Jurkat, Clone E6-1 (cell line): ENCODE measurements at regions not wholly inside any gene's neighbourhood (a gene's known extent, or its start where the extent isn't known, plus 50 kb on each side); places are given as distances from the start of the nearest gene placed in this dataset.

Source experiments
- DNase-seq: peaks from one replicate; pipeline ENCODE4 v3.0.0-alpha.2; 2011; ENCODE audit warnings: low read depth, low spot score
- H3K4me3 ChIP-seq: 2 replicates; pipeline ENCODE4 v1.5.1; 2011; ENCODE audit warnings: mild to moderate bottlenecking, low read length, control low read depth, moderate library complexity

DNA sequence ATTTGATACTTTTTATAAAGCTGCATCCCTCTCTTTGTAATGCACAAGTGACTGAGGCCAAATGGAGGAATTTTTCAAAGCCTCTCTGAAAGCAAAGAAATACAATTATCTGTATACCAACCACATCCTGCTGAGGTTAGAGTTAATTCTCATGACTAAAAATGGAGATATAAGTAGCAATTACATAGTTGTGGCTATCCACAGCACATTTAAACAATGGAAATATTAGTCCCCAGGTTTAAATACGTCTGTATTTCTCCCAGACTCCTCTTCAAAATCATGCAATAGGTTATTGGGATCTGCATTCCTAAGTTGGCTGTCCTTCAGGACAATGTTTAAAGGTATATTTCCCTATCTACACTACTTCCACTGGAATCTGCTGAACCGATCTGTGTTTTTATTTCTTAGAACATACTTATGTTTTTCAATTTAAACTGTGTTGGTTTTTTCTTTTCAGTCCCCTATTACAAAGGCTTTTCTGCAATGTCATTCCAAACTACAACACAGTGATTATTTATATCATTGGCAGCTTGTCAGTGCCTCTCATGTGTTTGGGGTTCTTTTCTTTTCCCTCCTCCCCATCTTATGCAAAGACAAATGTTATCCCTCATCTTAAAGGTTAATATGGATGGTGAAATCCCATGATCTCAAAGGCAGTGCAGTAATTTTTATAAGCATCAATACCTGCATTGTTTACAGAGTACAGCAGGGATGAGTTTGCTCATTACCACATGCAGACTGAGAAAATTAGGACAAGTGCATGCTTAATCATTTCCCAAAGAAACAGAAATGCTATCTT is 134.8 kb upstream of the FSHR start:
- DNase-seq = peak; percentile 1
- no peak overlapping the region for H3K4me3 ChIP-seq

GRCh38 chr2:49288113-49288705 is 133.9 kb upstream of the FSHR start:
- no peak for DNase-seq
- no peak overlapping the region for H3K4me3 ChIP-seq

- DNase-seq = no peak
- no peak overlapping the region for H3K4me3 ChIP-seq
Measured at GRCh38 chr2:49286726-49287125, 132.4 kb upstream of the FSHR start.

DNA sequence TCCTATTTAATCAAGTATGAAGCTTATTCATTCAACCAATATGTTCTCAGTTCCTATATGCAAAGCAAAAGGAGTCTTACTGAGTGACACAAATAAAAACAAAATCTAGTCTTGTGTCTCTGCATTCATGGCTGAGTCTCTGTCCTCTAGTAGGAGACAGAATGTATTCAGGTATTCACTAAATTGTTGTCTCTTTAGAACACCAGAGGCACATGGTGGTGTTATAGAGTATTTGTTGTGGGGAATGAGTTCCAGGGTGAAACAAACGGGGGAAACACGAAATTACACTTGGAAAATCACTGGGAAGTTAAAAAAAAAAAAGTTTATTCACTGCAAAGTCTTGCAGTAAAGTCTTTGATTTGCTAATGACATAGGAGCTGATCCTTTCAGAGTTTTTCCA is 131.7 kb upstream of the FSHR start:
- no peak overlapping the region for H3K4me3 ChIP-seq
- DNase-seq = no peak

DNA sequence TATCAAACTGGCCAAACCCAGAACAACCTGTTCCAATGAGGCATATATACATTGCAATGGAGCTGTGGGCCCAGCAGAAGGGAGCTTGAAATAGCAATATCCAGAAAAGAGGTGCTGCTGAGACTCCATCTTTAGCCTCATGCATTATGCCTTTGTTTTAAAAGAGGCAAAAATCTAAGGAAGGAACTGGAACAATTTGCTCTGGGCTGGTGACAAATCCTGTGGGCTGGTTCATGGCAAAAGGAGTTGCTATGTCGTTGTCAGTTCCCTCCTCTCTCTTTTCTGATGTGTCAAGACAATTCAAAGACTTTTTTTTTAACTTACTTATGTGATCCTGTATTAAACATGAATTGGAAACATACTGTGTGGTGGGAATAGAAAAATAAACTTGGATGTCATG is 124.2 kb upstream of the FSHR start:
- no peak overlapping the region for H3K4me3 ChIP-seq
- no peak for DNase-seq

DNA sequence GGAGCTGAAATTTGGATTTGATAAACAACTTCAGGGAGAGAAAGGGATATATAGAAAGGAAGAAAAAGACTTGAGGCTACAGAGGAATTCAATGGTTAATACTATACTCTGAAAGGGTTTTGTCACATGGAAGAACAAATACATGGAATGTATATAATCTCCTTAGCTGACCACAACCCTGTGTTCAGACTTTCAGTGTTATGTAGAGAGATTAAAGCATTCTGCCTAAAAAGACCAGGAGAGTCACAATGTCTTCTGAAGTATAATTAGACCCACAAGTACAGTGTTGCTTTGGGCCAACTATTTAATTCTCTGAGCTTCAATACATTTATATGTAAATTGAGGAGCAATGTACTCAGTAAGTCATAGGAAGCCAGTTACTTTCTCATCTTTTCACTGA is 123.8 kb upstream of the FSHR start:
- DNase-seq = no peak
- no peak overlapping the region for H3K4me3 ChIP-seq

DNA sequence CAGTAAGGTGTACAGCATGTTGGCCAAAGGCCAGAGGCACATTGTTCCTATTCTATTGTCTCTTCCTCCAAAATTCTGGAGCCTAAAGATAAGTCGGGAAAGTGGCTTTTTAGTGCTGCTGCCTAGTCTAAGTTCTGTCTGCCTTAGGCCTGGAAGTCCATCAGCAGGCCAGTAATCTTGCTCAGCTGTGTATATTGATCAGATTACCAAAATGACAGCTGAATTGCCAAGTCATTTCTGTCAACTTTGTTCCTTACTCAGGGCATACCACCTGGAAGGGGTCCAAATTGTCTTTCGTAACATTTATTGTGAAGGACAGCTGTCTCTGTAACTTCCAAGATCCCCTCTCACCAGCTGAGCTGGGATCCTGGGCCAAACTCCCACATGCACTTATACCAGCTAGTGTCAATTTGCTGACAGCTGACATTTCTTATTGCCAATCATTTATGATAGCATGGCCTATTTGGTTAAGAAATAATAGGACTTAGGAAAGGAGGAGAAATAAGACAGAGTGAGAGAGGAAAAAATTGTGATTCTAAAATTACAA is 116.8 kb upstream of the FSHR start:
- DNase-seq = no peak
- no peak overlapping the region for H3K4me3 ChIP-seq

- no peak for DNase-seq
- no peak overlapping the region for H3K4me3 ChIP-seq
Measured at GRCh38 chr2:49270091-49270490, 115.8 kb upstream of the FSHR start.

GRCh38 chr2:49265471-49265870 is 111.2 kb upstream of the FSHR start:
- no peak for DNase-seq
- no peak overlapping the region for H3K4me3 ChIP-seq

DNA sequence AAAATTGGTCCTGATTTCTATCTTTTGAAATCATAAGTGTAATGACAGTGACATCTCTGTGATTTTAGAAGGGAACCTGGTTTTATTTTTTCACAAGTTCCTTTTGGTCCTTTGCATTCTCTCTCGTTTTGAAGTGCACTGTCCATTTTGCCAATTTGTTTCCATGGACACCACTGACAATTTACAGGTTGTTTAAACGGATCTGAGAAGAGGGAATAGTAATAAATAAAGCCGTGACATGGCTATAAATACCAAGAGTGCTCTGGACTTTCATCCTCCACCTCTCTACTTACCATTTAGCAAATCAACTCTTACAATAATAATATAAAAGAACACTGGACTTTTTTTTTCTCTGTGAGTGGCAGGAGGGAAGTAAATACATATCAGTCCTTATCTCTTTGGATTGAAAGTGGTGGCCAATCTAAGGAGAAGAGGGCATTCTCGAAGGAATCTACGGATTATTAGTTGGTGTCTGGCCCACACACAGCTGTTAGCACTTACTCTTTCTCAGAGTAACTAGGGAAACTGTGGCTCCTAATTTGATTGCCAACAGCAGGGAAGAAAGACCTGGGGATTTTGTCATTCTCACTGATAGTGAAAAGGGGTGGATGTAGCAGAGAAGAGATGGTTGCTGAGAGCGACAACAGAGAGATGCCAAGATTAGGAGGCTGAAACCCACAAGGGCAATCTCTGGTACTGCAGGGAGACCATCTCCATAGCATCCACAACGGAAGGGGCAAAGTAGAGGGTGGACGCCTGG is 108.7 kb upstream of the FSHR start:
- no peak for DNase-seq

DNA sequence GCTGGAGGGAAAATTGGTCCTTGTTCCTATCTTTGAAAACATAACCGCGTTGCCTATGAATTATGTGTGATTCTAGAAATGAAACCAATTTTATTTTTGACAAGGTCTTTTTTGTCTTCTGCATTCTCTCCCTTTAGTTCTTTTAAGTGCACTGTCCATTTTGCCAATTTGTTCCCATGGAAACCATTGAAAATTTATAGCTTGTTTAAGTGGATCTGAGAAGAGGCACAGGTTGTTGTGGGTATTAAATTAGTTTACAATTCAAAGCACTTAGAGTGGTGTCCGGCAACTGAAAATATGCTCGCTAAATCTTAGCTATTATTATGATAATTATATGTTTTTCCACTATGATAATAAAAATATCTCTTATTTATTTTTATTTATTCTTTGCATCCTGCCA is 107.5 kb upstream of the FSHR start:
- H3K4me3 ChIP-seq = no peak overlapping the region
- DNase-seq = no peak

More for the DNA sequence above, 108.7 kb upstream of the FSHR start:
- H3K4me3 ChIP-seq = no peak overlapping the region

GRCh38 chr2:49260979-49261538 is 106.7 kb upstream of the FSHR start:
- H3K4me3 ChIP-seq = no peak overlapping the region
- DNase-seq = no peak

DNA sequence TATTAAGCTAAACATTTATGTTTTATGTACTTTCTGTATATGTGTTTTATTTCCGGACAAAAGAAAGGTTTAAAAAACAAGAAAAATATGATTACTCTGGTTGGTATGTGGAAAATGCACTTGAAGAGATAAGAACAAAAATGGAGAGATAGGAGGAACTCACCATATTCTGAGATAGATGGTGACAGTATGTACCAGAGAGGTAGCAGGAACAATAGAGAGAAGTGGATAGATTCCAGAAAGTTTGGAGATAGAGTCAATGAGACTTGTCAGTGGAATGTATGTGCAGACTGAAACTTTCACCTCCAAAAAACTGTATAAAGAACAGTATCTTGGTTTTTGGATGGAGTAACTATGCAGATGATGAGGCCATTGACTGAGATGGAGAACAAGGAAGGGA is 105.6 kb upstream of the FSHR start:
- no peak overlapping the region for H3K4me3 ChIP-seq
- DNase-seq = no peak

GRCh38 chr2:49255409-49255971 is 101.2 kb upstream of the FSHR start:
- H3K4me3 ChIP-seq = no peak overlapping the region
- no peak for DNase-seq

GRCh38 chr2:49254401-49254800 is 100.1 kb upstream of the FSHR start:
- no peak for DNase-seq
- no peak overlapping the region for H3K4me3 ChIP-seq

DNA sequence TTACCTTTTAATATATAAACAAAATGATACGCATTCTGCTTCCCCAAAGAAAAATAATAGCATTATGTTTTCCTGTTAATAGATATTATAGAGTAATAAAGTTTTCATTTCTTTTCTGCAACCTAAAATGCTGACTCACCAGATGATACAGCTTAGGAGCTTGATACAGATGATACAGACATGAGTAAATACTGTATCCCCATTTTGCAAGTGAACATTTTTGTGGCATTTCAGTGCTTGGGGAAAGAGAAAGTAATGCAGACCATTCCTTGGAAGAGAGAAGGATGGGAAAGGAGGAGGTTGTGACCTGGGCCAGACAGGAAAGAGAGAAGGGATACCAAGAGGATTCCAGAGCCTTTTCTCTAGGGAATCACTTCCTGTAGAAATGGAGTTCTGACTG is 97.5 kb upstream of the FSHR start:
- no peak for DNase-seq
- no peak overlapping the region for H3K4me3 ChIP-seq

DNA sequence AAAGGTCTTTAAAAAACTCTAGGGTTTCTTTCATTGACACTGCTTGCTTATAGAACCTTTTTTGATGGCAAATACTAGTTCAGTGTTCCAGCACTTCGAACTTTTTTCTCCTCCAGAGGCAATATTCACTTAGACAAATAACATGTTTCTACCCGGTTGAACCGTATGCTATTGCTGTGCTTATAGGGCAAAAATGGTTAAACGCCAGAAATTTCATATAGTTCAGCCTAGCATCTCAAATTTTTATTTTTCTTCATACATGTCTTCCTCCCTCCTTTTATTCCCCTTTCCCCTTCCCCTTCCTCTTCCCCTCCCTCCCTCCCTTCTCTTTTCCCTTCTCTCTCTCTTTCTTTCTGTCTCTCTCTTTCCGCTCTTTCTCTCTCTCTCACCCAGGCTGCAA is 96.9 kb upstream of the FSHR start:
- no peak overlapping the region for H3K4me3 ChIP-seq
- no peak for DNase-seq

- DNase-seq = no peak
Measured at GRCh38 chr2:49248506-49248905, 94.2 kb upstream of the FSHR start.

DNA sequence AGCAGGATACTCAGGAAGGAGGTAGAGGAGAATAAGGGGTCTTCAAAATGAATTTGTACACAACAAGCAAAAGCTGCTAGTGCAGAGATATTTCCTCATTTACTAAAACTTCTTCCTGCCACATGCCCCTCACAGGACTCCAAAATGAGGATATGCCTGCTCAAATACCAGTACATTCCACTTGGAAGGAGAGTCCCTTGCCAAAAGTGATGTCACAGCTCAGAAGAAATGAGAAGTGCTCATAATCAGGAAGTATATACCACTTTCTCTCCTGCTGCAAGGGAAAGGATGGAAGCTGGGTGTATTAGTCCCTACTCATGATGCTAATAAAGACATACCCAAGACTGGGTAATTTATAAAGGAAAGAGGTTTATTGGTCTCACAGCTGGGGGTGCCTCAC is 87.7 kb upstream of the FSHR start:
- H3K4me3 ChIP-seq = no peak overlapping the region
- DNase-seq = no peak

More at GRCh38 chr2:49248506-49248905, 94.2 kb upstream of the FSHR start:
- H3K4me3 ChIP-seq = no peak overlapping the region
